ENCODE measurements at regions not wholly inside any gene's neighbourhood (a gene's known extent, or its start where the extent isn't known, plus 50 kb on each side); places are given as distances from the start of the nearest gene placed in this dataset.
"Not testable (repeated sequence)": the region's sequence is repeated elsewhere in the genome, so short reads cannot be mapped to it uniquely, and the experiment has no call there.

GRCh38 chr17:34475296-34475695 is 104.1 kb upstream of the TMEM132E start:
- DNase-seq = no peak
- peaks cover 2% of the 10 kb centered on the region for H3K27me3 ChIP-seq (ENCODE audit: control insufficient read depth, insufficient read depth, low read length)
- no peaks in the 10 kb centered on the region for H3K4me1 ChIP-seq (ENCODE audit: control insufficient read depth, insufficient read depth, low read length)
- no CpG with 5 or more reads among the region's 4 CpGs for WGBS (ENCODE audit: insufficient coverage, low lambda C conversion rate)
- H3K36me3 ChIP-seq (ENCODE audit: control insufficient read depth, insufficient read depth, low read length) = no peaks in the 10 kb centered on the region
- no peak overlapping the region for H3K4me3 ChIP-seq (ENCODE audit: low read length)
- no peak overlapping the region for H3K27ac ChIP-seq (ENCODE audit: low read length)
- H3K9me3 ChIP-seq (ENCODE audit: control insufficient read depth, low read depth, low read length) = no peaks in the 10 kb centered on the region

- Histone ChIP-seq H3K4me3 (ENCODE audit: low read length) (no peak overlapping the region), H3K9me3 (ENCODE audit: control insufficient read depth, low read depth, low read length) (no peaks in the 10 kb centered on the region), H3K27me3 (ENCODE audit: control insufficient read depth, insufficient read depth, low read length) (peaks cover 2% of the 10 kb centered on the region), H3K4me1 (ENCODE audit: control insufficient read depth, insufficient read depth, low read length) (no peaks in the 10 kb centered on the region), H3K27ac (ENCODE audit: low read length) (no peak overlapping the region), H3K36me3 (ENCODE audit: control insufficient read depth, insufficient read depth, low read length) (no peaks in the 10 kb centered on the region)
- no peak for DNase-seq
- WGBS (ENCODE audit: insufficient coverage, low lambda C conversion rate) = no CpG with 5 or more reads among the region's 2 CpGs
These were observed 104.7 kb upstream of the TMEM132E start for GRCh38 chr17:34474706-34475105.

GRCh38 chr17:34472363-34472762 is 107.0 kb upstream of the TMEM132E start:
- no peaks in the 10 kb centered on the region for H3K27me3 ChIP-seq (ENCODE audit: control insufficient read depth, insufficient read depth, low read length)
- H3K9me3 ChIP-seq (ENCODE audit: control insufficient read depth, low read depth, low read length) = no peaks in the 10 kb centered on the region
- no CpG with 5 or more reads among the region's 1 CpG for WGBS (ENCODE audit: insufficient coverage, low lambda C conversion rate)
- no peak overlapping the region for H3K4me3 ChIP-seq (ENCODE audit: low read length)
- no peak for DNase-seq
- H3K4me1 ChIP-seq (ENCODE audit: control insufficient read depth, insufficient read depth, low read length) = no peaks in the 10 kb centered on the region
- H3K36me3 ChIP-seq (ENCODE audit: control insufficient read depth, insufficient read depth, low read length) = no peaks in the 10 kb centered on the region
- H3K27ac ChIP-seq (ENCODE audit: low read length) = no peak overlapping the region

- not testable (repeated sequence) for H3K27me3 ChIP-seq (ENCODE audit: control insufficient read depth, insufficient read depth, low read length); DNase-seq; H3K4me3 ChIP-seq (ENCODE audit: low read length); H3K4me1 ChIP-seq (ENCODE audit: control insufficient read depth, insufficient read depth, low read length); H3K9me3 ChIP-seq (ENCODE audit: control insufficient read depth, low read depth, low read length); H3K27ac ChIP-seq (ENCODE audit: low read length); H3K36me3 ChIP-seq (ENCODE audit: control insufficient read depth, insufficient read depth, low read length)
- no CpG with 5 or more reads among the region's 4 CpGs for WGBS (ENCODE audit: insufficient coverage, low lambda C conversion rate)
These were observed 108.1 kb upstream of the TMEM132E start for GRCh38 chr17:34471278-34471677.

- Histone ChIP-seq H3K4me1 (ENCODE audit: control insufficient read depth, insufficient read depth, low read length) (no peaks in the 10 kb centered on the region), H3K36me3 (ENCODE audit: control insufficient read depth, insufficient read depth, low read length) (no peaks in the 10 kb centered on the region), H3K4me3 (ENCODE audit: low read length) (no peak overlapping the region), H3K9me3 (ENCODE audit: control insufficient read depth, low read depth, low read length) (no peaks in the 10 kb centered on the region), H3K27me3 (ENCODE audit: control insufficient read depth, insufficient read depth, low read length) (peaks cover 2% of the 10 kb centered on the region), H3K27ac (ENCODE audit: low read length) (no peak overlapping the region)
- no CpG with 5 or more reads among the region's 8 CpGs for WGBS (ENCODE audit: insufficient coverage, low lambda C conversion rate)
- no peak for DNase-seq
These were observed 102.8 kb upstream of the CCL1 start for GRCh38 chr17:34465789-34466188.

GRCh38 chr17:34464812-34465211 is 101.8 kb upstream of the CCL1 start:
- WGBS (ENCODE audit: insufficient coverage, low lambda C conversion rate) = no CpG with 5 or more reads among the region's 4 CpGs

GRCh38 chr17:34458266-34458665 is 95.2 kb upstream of the CCL1 start:
- Histone ChIP-seq H3K9me3 (ENCODE audit: control insufficient read depth, low read depth, low read length) (no peaks in the 10 kb centered on the region), H3K36me3 (ENCODE audit: control insufficient read depth, insufficient read depth, low read length) (no peaks in the 10 kb centered on the region), H3K27ac (ENCODE audit: low read length) (no peak overlapping the region), H3K4me3 (ENCODE audit: low read length) (no peak overlapping the region), H3K27me3 (ENCODE audit: control insufficient read depth, insufficient read depth, low read length) (peaks cover 9% of the 10 kb centered on the region), H3K4me1 (ENCODE audit: control insufficient read depth, insufficient read depth, low read length) (no peaks in the 10 kb centered on the region)
- no CpG with 5 or more reads among the region's 6 CpGs for WGBS (ENCODE audit: insufficient coverage, low lambda C conversion rate)
- DNase-seq = no peak

More at GRCh38 chr17:34464812-34465211, 101.8 kb upstream of the CCL1 start:
- Histone ChIP-seq H3K27me3 (ENCODE audit: control insufficient read depth, insufficient read depth, low read length) (peaks cover 2% of the 10 kb centered on the region), H3K27ac (ENCODE audit: low read length) (no peak overlapping the region), H3K4me3 (ENCODE audit: low read length) (no peak overlapping the region), H3K36me3 (ENCODE audit: control insufficient read depth, insufficient read depth, low read length) (no peaks in the 10 kb centered on the region), H3K4me1 (ENCODE audit: control insufficient read depth, insufficient read depth, low read length) (no peaks in the 10 kb centered on the region), H3K9me3 (ENCODE audit: control insufficient read depth, low read depth, low read length) (no peaks in the 10 kb centered on the region)
- no peak for DNase-seq

- Histone ChIP-seq H3K27ac (ENCODE audit: low read length) (no peak overlapping the region), H3K36me3 (ENCODE audit: control insufficient read depth, insufficient read depth, low read length) (no peaks in the 10 kb centered on the region), H3K9me3 (ENCODE audit: control insufficient read depth, low read depth, low read length) (no peaks in the 10 kb centered on the region), H3K4me1 (ENCODE audit: control insufficient read depth, insufficient read depth, low read length) (no peaks in the 10 kb centered on the region), H3K27me3 (ENCODE audit: control insufficient read depth, insufficient read depth, low read length) (peaks cover 15% of the 10 kb centered on the region), H3K4me3 (ENCODE audit: low read length) (no peak overlapping the region)
- DNase-seq = no peak
- no CpG with 5 or more reads among the region's 2 CpGs for WGBS (ENCODE audit: insufficient coverage, low lambda C conversion rate)
These were observed 93.1 kb upstream of the CCL1 start for GRCh38 chr17:34456121-34456520.

- H3K4me1 ChIP-seq (ENCODE audit: control insufficient read depth, insufficient read depth, low read length) = no peaks in the 10 kb centered on the region
- no peak overlapping the region for H3K27ac ChIP-seq (ENCODE audit: low read length)
- peaks cover 13% of the 10 kb centered on the region for H3K27me3 ChIP-seq (ENCODE audit: control insufficient read depth, insufficient read depth, low read length)
- H3K36me3 ChIP-seq (ENCODE audit: control insufficient read depth, insufficient read depth, low read length) = no peaks in the 10 kb centered on the region
- H3K9me3 ChIP-seq (ENCODE audit: control insufficient read depth, low read depth, low read length) = no peaks in the 10 kb centered on the region
- WGBS (ENCODE audit: insufficient coverage, low lambda C conversion rate) = 100% methylated on average over 1 of the region's 2 CpGs
- no peak for DNase-seq
- H3K4me3 ChIP-seq (ENCODE audit: low read length) = no peak overlapping the region
These were observed 89.7 kb upstream of the CCL1 start for GRCh38 chr17:34452769-34453168.

- H3K36me3 ChIP-seq (ENCODE audit: control insufficient read depth, insufficient read depth, low read length) = no peaks in the 10 kb centered on the region
- no peak overlapping the region for H3K27ac ChIP-seq (ENCODE audit: low read length)
- H3K9me3 ChIP-seq (ENCODE audit: control insufficient read depth, low read depth, low read length) = no peaks in the 10 kb centered on the region
- DNase-seq = no peak
- no peak overlapping the region for H3K4me3 ChIP-seq (ENCODE audit: low read length)
- no CpG with 5 or more reads among the region's 2 CpGs for WGBS (ENCODE audit: insufficient coverage, low lambda C conversion rate)
- H3K27me3 ChIP-seq (ENCODE audit: control insufficient read depth, insufficient read depth, low read length) = peaks cover 11% of the 10 kb centered on the region
- H3K4me1 ChIP-seq (ENCODE audit: control insufficient read depth, insufficient read depth, low read length) = no peaks in the 10 kb centered on the region
These were observed 88.3 kb upstream of the CCL1 start for GRCh38 chr17:34451313-34451712.

- H3K4me3 ChIP-seq (ENCODE audit: low read length) = no peak overlapping the region
- WGBS (ENCODE audit: insufficient coverage, low lambda C conversion rate) = 33% methylated on average over 1 of the region's 3 CpGs
- no peaks in the 10 kb centered on the region for H3K36me3 ChIP-seq (ENCODE audit: control insufficient read depth, insufficient read depth, low read length)
- no peak overlapping the region for H3K27ac ChIP-seq (ENCODE audit: low read length)
- no peaks in the 10 kb centered on the region for H3K9me3 ChIP-seq (ENCODE audit: control insufficient read depth, low read depth, low read length)
- no peaks in the 10 kb centered on the region for H3K4me1 ChIP-seq (ENCODE audit: control insufficient read depth, insufficient read depth, low read length)
- no peak for DNase-seq
- H3K27me3 ChIP-seq (ENCODE audit: control insufficient read depth, insufficient read depth, low read length) = no peaks in the 10 kb centered on the region
These were observed 84.4 kb upstream of the CCL1 start for GRCh38 chr17:34447406-34447805.
